SK-N-SH treated with all-trans-retinoic acid at 6 μM for 48 hours (cell line): ENCODE measurements at regions not wholly inside any gene's neighbourhood (a gene's known extent, or its start where the extent isn't known, plus 50 kb on each side); places are given as distances from the start of the nearest gene placed in this dataset.

Experiments
- BACH2 ChIP-seq: fragments of 250-450 bp; sonication (Bioruptor Pico); IDR thresholded peaks from 2 replicates; pipeline ENCODE4 v1.9.0; 2021; ENCODE audit warnings: mild to moderate bottlenecking, borderline replicate concordance
- GLIS3 ChIP-seq: fragments of 250-450 bp; sonication (Bioruptor Pico); IDR thresholded peaks from 2 replicates; pipeline ENCODE4 v1.5.0; 2020; ENCODE audit warnings: mild to moderate bottlenecking, moderate library complexity
- ISL1 ChIP-seq: fragments of 250-450 bp; sonication (Bioruptor Pico); IDR thresholded peaks from 2 replicates; pipeline ENCODE4 v2.1.2; 2022; ENCODE audit warnings: mild to moderate bottlenecking, moderate library complexity
- PATZ1 ChIP-seq: fragments of 250-450 bp; sonication (Bioruptor Pico); IDR thresholded peaks from 2 replicates; pipeline ENCODE4 v1.8.0; 2020; ENCODE audit warnings: mild to moderate bottlenecking, moderate library complexity, borderline replicate concordance
- RARB ChIP-seq: fragments of 250-450 bp; sonication (Bioruptor Pico); IDR thresholded peaks from 2 replicates; pipeline ENCODE4 v1.8.0; 2021; ENCODE audit warnings: mild to moderate bottlenecking, moderate library complexity
- ZFP3 ChIP-seq: fragments of 250-450 bp; sonication (Bioruptor Pico); IDR thresholded peaks from 2 replicates; pipeline ENCODE4 v1.5.0; 2020; ENCODE audit warnings: mild to moderate bottlenecking, moderate library complexity
- ZFP30 ChIP-seq: fragments of 450-650 bp; formaldehyde crosslinking; IDR thresholded peaks from 2 replicates; pipeline ENCODE4 v1.5.0; 2022; ENCODE audit warnings: mild to moderate bottlenecking, moderate library complexity
- ZNF70 ChIP-seq: fragments of 450-650 bp; formaldehyde crosslinking; IDR thresholded peaks from 2 replicates; pipeline ENCODE4 v1.5.0; 2020; ENCODE audit warnings: mild to moderate bottlenecking, moderate library complexity
- TF ChIP-seq, protein P1 (sequence below): fragments of 250-450 bp; sonication (Bioruptor Pico); IDR thresholded peaks from 2 replicates; pipeline ENCODE4 v1.5.0; 2020; ENCODE audit warnings: mild to moderate bottlenecking, moderate library complexity
- TF ChIP-seq, protein P2 (sequence below): fragments of 250-450 bp; sonication (Bioruptor Pico); IDR thresholded peaks from 2 replicates; pipeline ENCODE4 v1.5.1; 2021; ENCODE audit warnings: mild to moderate bottlenecking, moderate library complexity
- TF ChIP-seq, protein P3 (sequence below): fragments of 250-450 bp; sonication (Bioruptor Pico); IDR thresholded peaks from 2 replicates; pipeline ENCODE4 v1.5.1; 2020; ENCODE audit warnings: low read depth, mild to moderate bottlenecking, moderate library complexity

- TF ChIP-seq PATZ1 (CRISPR knock-in tag) (no peak), ZFP3 (CRISPR knock-in tag) (no peak), ZFP30 (CRISPR knock-in tag) (no peak), ISL1 (CRISPR knock-in tag) (no peak), GLIS3 (no peak), ZNF70 (CRISPR knock-in tag) (no peak), RARB (no peak), BACH2 (CRISPR knock-in tag) (no peak)
- TF ChIP-seq, protein P1, sequence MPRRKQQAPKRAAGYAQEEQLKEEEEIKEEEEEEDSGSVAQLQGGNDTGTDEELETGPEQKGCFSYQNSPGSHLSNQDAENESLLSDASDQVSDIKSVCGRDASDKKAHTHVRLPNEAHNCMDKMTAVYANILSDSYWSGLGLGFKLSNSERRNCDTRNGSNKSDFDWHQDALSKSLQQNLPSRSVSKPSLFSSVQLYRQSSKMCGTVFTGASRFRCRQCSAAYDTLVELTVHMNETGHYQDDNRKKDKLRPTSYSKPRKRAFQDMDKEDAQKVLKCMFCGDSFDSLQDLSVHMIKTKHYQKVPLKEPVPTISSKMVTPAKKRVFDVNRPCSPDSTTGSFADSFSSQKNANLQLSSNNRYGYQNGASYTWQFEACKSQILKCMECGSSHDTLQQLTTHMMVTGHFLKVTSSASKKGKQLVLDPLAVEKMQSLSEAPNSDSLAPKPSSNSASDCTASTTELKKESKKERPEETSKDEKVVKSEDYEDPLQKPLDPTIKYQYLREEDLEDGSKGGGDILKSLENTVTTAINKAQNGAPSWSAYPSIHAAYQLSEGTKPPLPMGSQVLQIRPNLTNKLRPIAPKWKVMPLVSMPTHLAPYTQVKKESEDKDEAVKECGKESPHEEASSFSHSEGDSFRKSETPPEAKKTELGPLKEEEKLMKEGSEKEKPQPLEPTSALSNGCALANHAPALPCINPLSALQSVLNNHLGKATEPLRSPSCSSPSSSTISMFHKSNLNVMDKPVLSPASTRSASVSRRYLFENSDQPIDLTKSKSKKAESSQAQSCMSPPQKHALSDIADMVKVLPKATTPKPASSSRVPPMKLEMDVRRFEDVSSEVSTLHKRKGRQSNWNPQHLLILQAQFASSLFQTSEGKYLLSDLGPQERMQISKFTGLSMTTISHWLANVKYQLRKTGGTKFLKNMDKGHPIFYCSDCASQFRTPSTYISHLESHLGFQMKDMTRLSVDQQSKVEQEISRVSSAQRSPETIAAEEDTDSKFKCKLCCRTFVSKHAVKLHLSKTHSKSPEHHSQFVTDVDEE = no peak
- TF ChIP-seq, protein P2, sequence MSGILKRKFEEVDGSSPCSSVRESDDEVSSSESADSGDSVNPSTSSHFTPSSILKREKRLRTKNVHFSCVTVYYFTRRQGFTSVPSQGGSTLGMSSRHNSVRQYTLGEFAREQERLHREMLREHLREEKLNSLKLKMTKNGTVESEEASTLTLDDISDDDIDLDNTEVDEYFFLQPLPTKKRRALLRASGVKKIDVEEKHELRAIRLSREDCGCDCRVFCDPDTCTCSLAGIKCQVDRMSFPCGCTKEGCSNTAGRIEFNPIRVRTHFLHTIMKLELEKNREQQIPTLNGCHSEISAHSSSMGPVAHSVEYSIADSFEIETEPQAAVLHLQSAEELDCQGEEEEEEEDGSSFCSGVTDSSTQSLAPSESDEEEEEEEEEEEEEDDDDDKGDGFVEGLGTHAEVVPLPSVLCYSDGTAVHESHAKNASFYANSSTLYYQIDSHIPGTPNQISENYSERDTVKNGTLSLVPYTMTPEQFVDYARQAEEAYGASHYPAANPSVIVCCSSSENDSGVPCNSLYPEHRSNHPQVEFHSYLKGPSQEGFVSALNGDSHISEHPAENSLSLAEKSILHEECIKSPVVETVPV = no peak
- TF ChIP-seq, protein P3, sequence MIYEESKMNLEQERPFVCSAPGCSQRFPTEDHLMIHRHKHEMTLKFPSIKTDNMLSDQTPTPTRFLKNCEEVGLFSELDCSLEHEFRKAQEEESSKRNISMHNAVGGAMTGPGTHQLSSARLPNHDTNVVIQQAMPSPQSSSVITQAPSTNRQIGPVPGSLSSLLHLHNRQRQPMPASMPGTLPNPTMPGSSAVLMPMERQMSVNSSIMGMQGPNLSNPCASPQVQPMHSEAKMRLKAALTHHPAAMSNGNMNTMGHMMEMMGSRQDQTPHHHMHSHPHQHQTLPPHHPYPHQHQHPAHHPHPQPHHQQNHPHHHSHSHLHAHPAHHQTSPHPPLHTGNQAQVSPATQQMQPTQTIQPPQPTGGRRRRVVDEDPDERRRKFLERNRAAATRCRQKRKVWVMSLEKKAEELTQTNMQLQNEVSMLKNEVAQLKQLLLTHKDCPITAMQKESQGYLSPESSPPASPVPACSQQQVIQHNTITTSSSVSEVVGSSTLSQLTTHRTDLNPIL = no peak
Observed at GRCh38 chr1:47611992-47612391, 174.1 kb downstream of the FOXD2 start.
